ENCODE measurements at regions not wholly inside any gene's neighbourhood (a gene's known extent, or its start where the extent isn't known, plus 50 kb on each side); places are given as distances from the start of the nearest gene placed in this dataset.

- ATAC-seq: no peak
Observed at GRCh38 chr1:239322369-239322768, 64.0 kb upstream of the CHRM3 start.

GRCh38 chr1:239321877-239322276 is 64.5 kb upstream of the CHRM3 start:
- DNase-seq (no peak), ATAC-seq (no peak)
- Histone ChIP-seq H3K4me1 (no peaks in the 10 kb centered on the region), H3K4me3 (no peak overlapping the region), H3K27ac (no peak overlapping the region), H3K9me3 (no peaks in the 10 kb centered on the region), H3K36me3 (no peaks in the 10 kb centered on the region), H3K27me3 (ENCODE audit: low read depth) (no peaks in the 10 kb centered on the region)
- no peak for TF ChIP-seq CTCF (IDR thresholded peaks at IDR 0.05)
- intact Hi-C loops (cut with DNase I): no loop called here

More at GRCh38 chr1:239322369-239322768, 64.0 kb upstream of the CHRM3 start:
- TF ChIP-seq CTCF (IDR thresholded peaks at IDR 0.05): no peak
- no peaks in the 10 kb centered on the region for H3K27me3 ChIP-seq (ENCODE audit: low read depth)
- intact Hi-C loops (cut with DNase I): no loop called here
- no peak for DNase-seq
- H3K27ac ChIP-seq: no peak overlapping the region
- H3K4me1 ChIP-seq: no peaks in the 10 kb centered on the region
- no peaks in the 10 kb centered on the region for H3K36me3 ChIP-seq
- no peak overlapping the region for H3K4me3 ChIP-seq
- H3K9me3 ChIP-seq: no peaks in the 10 kb centered on the region

GRCh38 chr1:239317948-239318347 is 68.4 kb upstream of the CHRM3 start:
- intact Hi-C loops (cut with DNase I): no loop called here
- ATAC-seq (no peak), DNase-seq (no peak)
- no peak overlapping the region for H3K27ac ChIP-seq
- no peaks in the 10 kb centered on the region for H3K9me3 ChIP-seq
- no peak overlapping the region for H3K4me3 ChIP-seq
- H3K4me1 ChIP-seq: no peaks in the 10 kb centered on the region
- no peaks in the 10 kb centered on the region for H3K27me3 ChIP-seq (ENCODE audit: low read depth)
- no peak for TF ChIP-seq CTCF (IDR thresholded peaks at IDR 0.05)
- H3K36me3 ChIP-seq: no peaks in the 10 kb centered on the region

- no peak for ATAC-seq
- no peaks in the 10 kb centered on the region for H3K9me3 ChIP-seq
- no peaks in the 10 kb centered on the region for H3K4me1 ChIP-seq
- intact Hi-C loops (cut with DNase I): no loop called here
- no peak overlapping the region for H3K27ac ChIP-seq
- no peaks in the 10 kb centered on the region for H3K27me3 ChIP-seq (ENCODE audit: low read depth)
- DNase-seq: no peak
- no peak for TF ChIP-seq CTCF (IDR thresholded peaks at IDR 0.05)
- H3K4me3 ChIP-seq: no peak overlapping the region
- no peaks in the 10 kb centered on the region for H3K36me3 ChIP-seq
Observed at GRCh38 chr1:239315631-239316217, 70.6 kb upstream of the CHRM3 start.

GRCh38 chr1:239311331-239311730 is 75.0 kb upstream of the CHRM3 start:
- Histone ChIP-seq H3K27ac (no peak overlapping the region), H3K4me3 (no peak overlapping the region), H3K4me1 (no peaks in the 10 kb centered on the region), H3K27me3 (ENCODE audit: low read depth) (no peaks in the 10 kb centered on the region), H3K9me3 (no peaks in the 10 kb centered on the region), H3K36me3 (no peaks in the 10 kb centered on the region)
- intact Hi-C loops (cut with DNase I): no loop called here
- TF ChIP-seq CTCF (IDR thresholded peaks at IDR 0.05): no peak
- DNase-seq (no peak), ATAC-seq (no peak)

Measured in lower lobe of right lung (tissue), 2 donors.